ENCODE measurements at regions not wholly inside any gene's neighbourhood (a gene's known extent, or its start where the extent isn't known, plus 50 kb on each side); places are given as distances from the start of the nearest gene placed in this dataset.

GRCh38 chr16:79716645-79717332 is 116.3 kb upstream of the MAF start:
- TF ChIP-seq, protein P1, sequence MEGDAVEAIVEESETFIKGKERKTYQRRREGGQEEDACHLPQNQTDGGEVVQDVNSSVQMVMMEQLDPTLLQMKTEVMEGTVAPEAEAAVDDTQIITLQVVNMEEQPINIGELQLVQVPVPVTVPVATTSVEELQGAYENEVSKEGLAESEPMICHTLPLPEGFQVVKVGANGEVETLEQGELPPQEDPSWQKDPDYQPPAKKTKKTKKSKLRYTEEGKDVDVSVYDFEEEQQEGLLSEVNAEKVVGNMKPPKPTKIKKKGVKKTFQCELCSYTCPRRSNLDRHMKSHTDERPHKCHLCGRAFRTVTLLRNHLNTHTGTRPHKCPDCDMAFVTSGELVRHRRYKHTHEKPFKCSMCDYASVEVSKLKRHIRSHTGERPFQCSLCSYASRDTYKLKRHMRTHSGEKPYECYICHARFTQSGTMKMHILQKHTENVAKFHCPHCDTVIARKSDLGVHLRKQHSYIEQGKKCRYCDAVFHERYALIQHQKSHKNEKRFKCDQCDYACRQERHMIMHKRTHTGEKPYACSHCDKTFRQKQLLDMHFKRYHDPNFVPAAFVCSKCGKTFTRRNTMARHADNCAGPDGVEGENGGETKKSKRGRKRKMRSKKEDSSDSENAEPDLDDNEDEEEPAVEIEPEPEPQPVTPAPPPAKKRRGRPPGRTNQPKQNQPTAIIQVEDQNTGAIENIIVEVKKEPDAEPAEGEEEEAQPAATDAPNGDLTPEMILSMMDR (IDR thresholded peaks at IDR 0.05): no peak
- TF ChIP-seq POLR2A (IDR thresholded peaks at IDR 0.05): no peak

Data from right lobe of liver (tissue), 4 donors.